ENCODE measurements at regions not wholly inside any gene's neighbourhood (a gene's known extent, or its start where the extent isn't known, plus 50 kb on each side); places are given as distances from the start of the nearest gene placed in this dataset.

- H3K4me3 ChIP-seq (replicated peaks in 1 of 2; ENCODE audit: low read depth in 1 of 2, low read length in 2 of 2): no peak overlapping the region
- H3K4me2 ChIP-seq (ENCODE audit: low read length): no peak overlapping the region
- H4K20me1 ChIP-seq (ENCODE audit: insufficient read depth): no peaks in the 10 kb centered on the region
- H3K9ac ChIP-seq (ENCODE audit: low read length): no peak overlapping the region
- no peak overlapping the region for H3K27ac ChIP-seq (ENCODE audit: low read depth, low read length)
- no peaks in the 10 kb centered on the region for H3K9me2 ChIP-seq (ENCODE audit: insufficient read depth)
- no peak for ATAC-seq
- POLR2A ChIA-PET: no interaction called here
- intact Hi-C loops (cut with micrococcal nuclease): no loop called here
- no peak for DNase-seq (ENCODE audit: low read depth, low spot score)
- H3K36me3 ChIP-seq (ENCODE audit: control insufficient read depth in 1 of 2, insufficient read depth in 2 of 2, low read length in 2 of 2): no peaks in the 10 kb centered on the region
- TF ChIP-seq ATF3 (IDR thresholded peaks at IDR 0.05) (no peak), POLR2AphosphoS5 (IDR thresholded peaks at IDR 0.05; ENCODE audit: low read depth, low read length) (no peak), CBX3 (IDR thresholded peaks at IDR 0.05; ENCODE audit: low read depth) (no peak), REST (IDR thresholded peaks at IDR 0.05; ENCODE audit: low read depth) (no peak), EZH2phosphoT487 (IDR thresholded peaks at IDR 0.05; ENCODE audit: borderline replicate concordance) (no peak), CEBPB (IDR thresholded peaks at IDR 0.05; ENCODE audit: low read depth) (no peak), TCF7L2 (IDR thresholded peaks at IDR 0.05; ENCODE audit: borderline replicate concordance, extremely low read depth, insufficient read depth, insufficient read length) (no peak), JUND (IDR thresholded peaks at IDR 0.05) (no peak), SRF (IDR thresholded peaks at IDR 0.05; ENCODE audit: low read depth) (no peak), POLR2A (IDR thresholded peaks at IDR 0.05; ENCODE audit: borderline replicate concordance, extremely low read depth, insufficient read depth, insufficient read length) (no peak), ELF1 (IDR thresholded peaks at IDR 0.05; ENCODE audit: borderline replicate concordance, low read depth) (no peak), SP1 (IDR thresholded peaks at IDR 0.05; ENCODE audit: low read depth) (no peak), EGR1 (IDR thresholded peaks at IDR 0.05; ENCODE audit: low read depth) (no peak), FOSL1 (IDR thresholded peaks at IDR 0.05; ENCODE audit: low read depth) (no peak), ZFX (IDR thresholded peaks at IDR 0.05) (no peak)
- RAD21 ChIA-PET (ENCODE audit: low non-redundant PET in 1 of 2, low total read pairs in 2 of 2, uncharacterized antibody in 2 of 2, unreplicated experiment in 2 of 2): no interaction called here
- no TSS peak for BruUV-seq (replicated peaks)
- H2AFZ ChIP-seq (ENCODE audit: low read depth, low read length, poor library complexity, severe bottlenecking): no peak overlapping the region
- H3K79me2 ChIP-seq (ENCODE audit: insufficient read depth, low read length): no peaks in the 10 kb centered on the region
- H3K9me3 ChIP-seq (ENCODE audit: control insufficient read depth in 1 of 2, insufficient read depth in 1 of 2, low read depth in 1 of 2, low read length in 2 of 2): no peaks in the 10 kb centered on the region
- H3K27me3 ChIP-seq (ENCODE audit: insufficient read depth, low read length): no peaks in the 10 kb centered on the region
- CTCF ChIA-PET: no interaction called here
- no peaks in the 10 kb centered on the region for H3K4me1 ChIP-seq (ENCODE audit: control insufficient read depth in 1 of 2, insufficient read depth in 2 of 2, low read length in 2 of 2)
Observed at GRCh38 chr2:145299368-145299767, 779.4 kb upstream of the ZEB2 start.
